ENCODE measurements at regions not wholly inside any gene's neighbourhood (a gene's known extent, or its start where the extent isn't known, plus 50 kb on each side); places are given as distances from the start of the nearest gene placed in this dataset.
"Not testable (repeated sequence)": the region's sequence is repeated elsewhere in the genome, so short reads cannot be mapped to it uniquely, and the experiment has no call there.

- TF ChIP-seq CTCF, POLR2A (IDR thresholded peaks at IDR 0.05): not testable (repeated sequence)
These were observed 158.2 kb upstream of the MYRIP start for GRCh38 chr3:39651256-39651655.
